Activated naive CD4-positive, alpha-beta T cell treated with anti-CD3 and anti-CD28 coated beads for 36 hours (primary cell): ENCODE measurements at regions not wholly inside any gene's neighbourhood (a gene's known extent, or its start where the extent isn't known, plus 50 kb on each side); places are given as distances from the start of the nearest gene placed in this dataset.
"Not testable (repeated sequence)": the region's sequence is repeated elsewhere in the genome, so short reads cannot be mapped to it uniquely, and the experiment has no call there.

Experiments
- CTCF ChIA-PET: fragments of 350-600 bp; sonication (Branson Sonifier 250); formaldehyde crosslinking; loops from one replicate; lab custom pipeline; 2021; ENCODE audit warnings: antibody characterized with exemption; lab: Charles Lee
- DNase-seq: peaks from one replicate; pipeline ENCODE4 v3.0.0-alpha.2; 2020
- H3K27ac Mint-ChIP-seq: one replicate; pipeline ENCODE4 v1.8.0; 2021; ENCODE audit warnings: mild to moderate bottlenecking, mixed read lengths
- H3K27me3 Mint-ChIP-seq: one replicate; pipeline ENCODE4 v1.8.0; 2021; ENCODE audit warnings: low read depth, mixed read lengths
- H3K36me3 Mint-ChIP-seq: one replicate; pipeline ENCODE4 v1.8.0; 2021; ENCODE audit warnings: low read depth, mixed read lengths
- H3K4me1 Mint-ChIP-seq: one replicate; pipeline ENCODE4 v1.8.0; 2021; ENCODE audit warnings: low read depth, mixed read lengths
- H3K4me3 Mint-ChIP-seq: one replicate; pipeline ENCODE4 v1.8.0; 2021; ENCODE audit warnings: mild to moderate bottlenecking, moderate library complexity, mixed read lengths
- H3K9me3 Mint-ChIP-seq: one replicate; pipeline ENCODE4 v1.8.0; 2021; ENCODE audit warnings: mixed read lengths
- intact Hi-C: fragments of 100-400 bp; cut with micrococcal nuclease; formaldehyde crosslinking; loops from one replicate; pipeline ENCODE4 v1.15.1; 2023

- H3K27ac Mint-ChIP-seq, H3K36me3 Mint-ChIP-seq, H3K4me3 Mint-ChIP-seq, H3K9me3 Mint-ChIP-seq, DNase-seq, H3K27me3 Mint-ChIP-seq, intact Hi-C loops: not testable (repeated sequence)
- CTCF ChIA-PET = interaction anchor here (0.6 kb wide), 1 partner anchor 321 kb away, joined by 3 read pairs; no protein-coding TSS in a partner anchor
- peaks cover 60% of the 10 kb centered on the region for H3K4me1 Mint-ChIP-seq
Measured at GRCh38 chr5:176040105-176040801, 72.1 kb upstream of the THOC3 start.

GRCh38 chr5:176041248-176041994 lies 73.3 kb upstream of the THOC3 start:
- Mint-ChIP-seq H3K4me1 (peaks cover 51% of the 10 kb centered on the region), H3K27ac (peak overlapping the region; percentile 82), H3K4me3 (peak overlapping the region; percentile 45)
- CTCF ChIA-PET, H3K9me3 Mint-ChIP-seq, H3K36me3 Mint-ChIP-seq, DNase-seq, H3K27me3 Mint-ChIP-seq, intact Hi-C loops: not testable (repeated sequence)

- H3K36me3 Mint-ChIP-seq, CTCF ChIA-PET, intact Hi-C loops, H3K27me3 Mint-ChIP-seq, H3K9me3 Mint-ChIP-seq: not testable (repeated sequence)
- H3K27ac Mint-ChIP-seq = peak overlapping the region; percentile 82
- peak overlapping the region; percentile 45 for H3K4me3 Mint-ChIP-seq
- H3K4me1 Mint-ChIP-seq = peaks cover 46% of the 10 kb centered on the region
- peak; percentile 54 for DNase-seq
Measured at GRCh38 chr5:176042020-176042658, 74.0 kb upstream of the THOC3 start.

GRCh38 chr5:176043252-176043829 lies 75.2 kb upstream of the THOC3 start:
- CTCF ChIA-PET, H3K9me3 Mint-ChIP-seq, H3K27me3 Mint-ChIP-seq, DNase-seq, H3K27ac Mint-ChIP-seq, H3K36me3 Mint-ChIP-seq, intact Hi-C loops, H3K4me3 Mint-ChIP-seq: not testable (repeated sequence)
- peaks cover 37% of the 10 kb centered on the region for H3K4me1 Mint-ChIP-seq

GRCh38 chr5:176043986-176044385 lies 75.9 kb upstream of the THOC3 start:
- H3K36me3 Mint-ChIP-seq, CTCF ChIA-PET, H3K27ac Mint-ChIP-seq, H3K27me3 Mint-ChIP-seq, H3K9me3 Mint-ChIP-seq, DNase-seq, intact Hi-C loops, H3K4me3 Mint-ChIP-seq: not testable (repeated sequence)
- H3K4me1 Mint-ChIP-seq = peaks cover 36% of the 10 kb centered on the region

GRCh38 chr5:176044431-176044830 lies 76.3 kb upstream of the THOC3 start:
- H3K27ac Mint-ChIP-seq = not testable (repeated sequence)

GRCh38 chr5:176045442-176045841 lies 77.3 kb upstream of the THOC3 start:
- peaks cover 26% of the 10 kb centered on the region for H3K4me1 Mint-ChIP-seq
- H3K27ac Mint-ChIP-seq, H3K27me3 Mint-ChIP-seq, CTCF ChIA-PET, H3K36me3 Mint-ChIP-seq, H3K9me3 Mint-ChIP-seq, intact Hi-C loops, H3K4me3 Mint-ChIP-seq: not testable (repeated sequence)
- DNase-seq = peak; percentile 47

More at GRCh38 chr5:176044431-176044830, 76.3 kb upstream of the THOC3 start:
- peaks cover 33% of the 10 kb centered on the region for H3K4me1 Mint-ChIP-seq
- H3K9me3 Mint-ChIP-seq, DNase-seq, H3K36me3 Mint-ChIP-seq, H3K4me3 Mint-ChIP-seq, H3K27me3 Mint-ChIP-seq, CTCF ChIA-PET, intact Hi-C loops: not testable (repeated sequence)

- H3K27ac Mint-ChIP-seq, CTCF ChIA-PET, H3K4me3 Mint-ChIP-seq, H3K27me3 Mint-ChIP-seq, DNase-seq, H3K9me3 Mint-ChIP-seq, intact Hi-C loops, H3K36me3 Mint-ChIP-seq, H3K4me1 Mint-ChIP-seq: not testable (repeated sequence)
Measured at GRCh38 chr5:176048671-176049070, 80.6 kb upstream of the THOC3 start.

- peak overlapping the region; percentile 49 for H3K4me3 Mint-ChIP-seq
- H3K27me3 Mint-ChIP-seq, DNase-seq: not testable (repeated sequence)
Measured at GRCh38 chr5:176060472-176061268, 92.6 kb upstream of the THOC3 start.

GRCh38 chr5:176061269-176061622 lies 93.1 kb upstream of the THOC3 start:
- intact Hi-C loops, H3K27ac Mint-ChIP-seq, H3K4me1 Mint-ChIP-seq, H3K9me3 Mint-ChIP-seq, CTCF ChIA-PET, H3K27me3 Mint-ChIP-seq, DNase-seq, H3K36me3 Mint-ChIP-seq: not testable (repeated sequence)
- H3K4me3 Mint-ChIP-seq = peak overlapping the region; percentile 49

More at GRCh38 chr5:176060472-176061268, 92.6 kb upstream of the THOC3 start:
- H3K9me3 Mint-ChIP-seq, intact Hi-C loops, H3K36me3 Mint-ChIP-seq, H3K4me1 Mint-ChIP-seq, CTCF ChIA-PET, H3K27ac Mint-ChIP-seq: not testable (repeated sequence)

- H3K36me3 Mint-ChIP-seq, DNase-seq, H3K27ac Mint-ChIP-seq, H3K27me3 Mint-ChIP-seq, H3K4me1 Mint-ChIP-seq, H3K9me3 Mint-ChIP-seq, CTCF ChIA-PET, intact Hi-C loops, H3K4me3 Mint-ChIP-seq: not testable (repeated sequence)
Measured at GRCh38 chr5:176061660-176062059, 93.5 kb upstream of the THOC3 start.
